Esophagus muscularis mucosa (tissue), 4 donors: ENCODE measurements at regions not wholly inside any gene's neighbourhood (a gene's known extent, or its start where the extent isn't known, plus 50 kb on each side); places are given as distances from the start of the nearest gene placed in this dataset.

Source experiments
- DNase-seq: peaks from one replicate; pipeline ENCODE4 v3.0.0-alpha.2; 2017; ENCODE audit errors: extremely low spot score
- H3K27ac ChIP-seq, 4 donors: fragments of 200-600 bp; sonication (generic); replicated peaks in 1 of 4; 1 replicate in 3 of 4; 2 replicates in 1 of 4; pipeline ENCODE4 v1.5.1; 2016 to 2019; ENCODE audit warnings: mild to moderate bottlenecking in 1 of 4
- H3K27me3 ChIP-seq, 4 donors: fragments of 200-600 bp; sonication (generic); one replicate each; pipeline versions ENCODE4 v1.5.1 to v1.6.0; 2016 to 2019
- H3K36me3 ChIP-seq, 4 donors: fragments of 200-600 bp; sonication (generic); one replicate each; pipeline ENCODE4 v1.5.1; 2016 to 2019
- H3K4me1 ChIP-seq, 4 donors: fragments of 200-600 bp; sonication (generic); one replicate each; pipeline ENCODE4 v1.5.1; 2016 to 2019
- H3K4me3 ChIP-seq, 4 donors: fragments of 200-600 bp; sonication (generic); 1 replicate in 2 of 4; 2 replicates in 2 of 4; pipeline ENCODE4 v1.5.1; 2016 to 2019; ENCODE audit warnings: mild to moderate bottlenecking in 4 of 4, moderate library complexity in 1 of 4
- H3K9me3 ChIP-seq, 4 donors: fragments of 200-600 bp; sonication (generic); 1 replicate in 3 of 4; 2 replicates in 1 of 4; pipeline ENCODE4 v1.5.1; 2016 to 2019
- EP300 ChIP-seq: sonication (generic); formaldehyde crosslinking; IDR thresholded peaks from one replicate; pipeline ENCODE4 v1.6.1; 2017; ENCODE audit warnings: antibody characterized with exemption
- POLR2A ChIP-seq: fragments of 450-650 bp; IDR thresholded peaks from one replicate; pipeline ENCODE4 v1.6.1; 2017; ENCODE audit warnings: antibody characterized with exemption, moderate library complexity, mild to moderate bottlenecking, low read depth
- POLR2AphosphoS5 ChIP-seq, 2 donors: sonication (generic); formaldehyde crosslinking; IDR thresholded peaks; one replicate each; pipeline ENCODE4 v1.6.1; 2017; ENCODE audit warnings: antibody characterized with exemption in 2 of 2
- WGBS: methylation state at CpG from one replicate; pipeline ENCODE4 v1.1.5; 2018; 5-methylcytosine and 5-hydroxymethylcytosine counted together
- intact Hi-C: fragments of 100-400 bp; cut with DNase I; formaldehyde crosslinking; loops from one replicate; pipeline ENCODE4 v1.15.1; 2023
- TF ChIP-seq, protein P1 (sequence below), 3 experiments: fragments of 200-600 bp in 2 of 3; fragments of 450-650 bp in 1 of 3; sonication (generic) in 2 of 3; IDR thresholded peaks; one replicate each; pipeline ENCODE4 v1.5.1; 2017 to 2019; ENCODE audit warnings: antibody characterized with exemption in 3 of 3, mild to moderate bottlenecking in 2 of 3, moderate library complexity in 1 of 3

DNA sequence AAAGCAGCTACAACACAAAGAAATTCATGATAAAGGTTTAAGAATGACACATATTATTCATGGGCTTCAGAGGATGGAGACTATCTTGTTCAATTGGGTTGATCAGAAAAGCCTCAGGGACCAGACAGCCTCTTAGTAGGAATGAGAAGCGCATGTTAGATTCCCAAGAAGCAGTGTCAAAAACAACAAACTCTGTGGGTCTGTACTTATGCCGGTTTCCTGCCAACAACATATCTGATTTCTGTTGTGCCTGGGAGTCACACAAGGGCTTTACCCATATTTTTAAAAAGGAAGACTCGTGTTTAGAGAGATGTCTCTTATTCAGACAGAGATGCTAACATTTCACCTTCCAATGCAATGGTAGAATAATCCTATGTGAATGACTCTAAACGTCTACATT, 2180.6 kb upstream of the CELF4 start:
- Histone ChIP-seq H3K4me1 (peaks cover 0 to 5% (median 0%) of the 10 kb centered on the region in 4 donors), H3K27ac (no peak overlapping the region), H3K27me3 (no peaks in the 10 kb centered on the region), H3K36me3 (no peaks in the 10 kb centered on the region), H3K4me3 (no peak overlapping the region), H3K9me3 (no peaks in the 10 kb centered on the region)
- WGBS, result 80% methylated on average over 4 of the region's 4 CpGs
- DNase-seq, result no peak
- intact Hi-C loops, result no loop called here
- TF ChIP-seq POLR2AphosphoS5 (IDR thresholded peaks at IDR 0.05) (no peak), EP300 (no peak), POLR2A (no peak)
- TF ChIP-seq, protein P1, sequence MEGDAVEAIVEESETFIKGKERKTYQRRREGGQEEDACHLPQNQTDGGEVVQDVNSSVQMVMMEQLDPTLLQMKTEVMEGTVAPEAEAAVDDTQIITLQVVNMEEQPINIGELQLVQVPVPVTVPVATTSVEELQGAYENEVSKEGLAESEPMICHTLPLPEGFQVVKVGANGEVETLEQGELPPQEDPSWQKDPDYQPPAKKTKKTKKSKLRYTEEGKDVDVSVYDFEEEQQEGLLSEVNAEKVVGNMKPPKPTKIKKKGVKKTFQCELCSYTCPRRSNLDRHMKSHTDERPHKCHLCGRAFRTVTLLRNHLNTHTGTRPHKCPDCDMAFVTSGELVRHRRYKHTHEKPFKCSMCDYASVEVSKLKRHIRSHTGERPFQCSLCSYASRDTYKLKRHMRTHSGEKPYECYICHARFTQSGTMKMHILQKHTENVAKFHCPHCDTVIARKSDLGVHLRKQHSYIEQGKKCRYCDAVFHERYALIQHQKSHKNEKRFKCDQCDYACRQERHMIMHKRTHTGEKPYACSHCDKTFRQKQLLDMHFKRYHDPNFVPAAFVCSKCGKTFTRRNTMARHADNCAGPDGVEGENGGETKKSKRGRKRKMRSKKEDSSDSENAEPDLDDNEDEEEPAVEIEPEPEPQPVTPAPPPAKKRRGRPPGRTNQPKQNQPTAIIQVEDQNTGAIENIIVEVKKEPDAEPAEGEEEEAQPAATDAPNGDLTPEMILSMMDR (IDR thresholded peaks at IDR 0.05), result no peak

DNA sequence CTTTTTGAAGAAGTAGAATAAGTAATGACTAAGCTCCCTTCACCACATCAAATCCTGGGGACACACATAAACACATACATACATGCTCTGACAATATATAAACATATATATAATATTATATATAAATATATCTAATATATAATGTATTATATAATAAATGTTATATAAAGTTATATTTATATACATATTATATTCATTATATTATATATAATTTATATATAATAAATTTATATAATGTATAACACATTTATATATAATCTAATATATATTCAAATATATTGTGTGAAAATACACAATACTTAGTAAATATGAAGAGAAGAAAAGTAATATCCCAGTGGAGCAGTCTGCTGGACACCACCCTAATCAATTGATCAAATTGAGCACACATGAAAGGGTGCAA, 2177.9 kb upstream of the CELF4 start:
- intact Hi-C loops, result no loop called here
- no peaks in the 10 kb centered on the region for H3K9me3 ChIP-seq

DNA sequence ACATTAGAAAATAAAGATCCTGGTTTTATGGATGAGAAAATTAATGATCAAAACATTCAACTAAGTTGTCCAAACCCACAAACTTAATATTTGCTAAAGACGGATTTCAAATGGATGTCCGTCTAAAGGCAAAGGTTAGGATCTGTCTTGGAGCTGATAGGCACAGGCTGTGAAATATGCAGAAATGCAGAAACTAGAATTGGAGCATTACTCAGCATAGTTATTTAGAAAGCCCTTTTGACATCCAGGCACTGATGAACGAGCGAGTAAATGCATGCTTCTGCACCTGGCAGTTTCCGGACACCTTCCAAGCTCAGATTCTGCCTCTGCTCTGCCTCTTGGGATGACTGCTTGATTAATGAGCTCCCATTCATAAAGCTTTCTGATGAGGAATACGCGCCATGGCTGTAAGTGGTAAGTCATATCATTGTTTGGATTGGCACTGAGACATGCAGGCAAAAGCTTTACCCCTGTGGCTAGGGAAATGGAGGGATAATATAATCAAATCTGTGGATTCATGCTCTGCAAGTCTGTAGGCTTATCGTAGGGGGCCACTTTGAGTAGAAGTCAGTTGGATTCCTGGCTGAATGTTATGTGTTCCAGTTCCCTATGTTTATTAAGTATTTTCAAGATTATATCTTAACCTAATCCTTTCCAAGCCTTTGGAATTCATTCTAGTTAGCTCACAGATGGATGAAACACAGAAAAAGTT, 2176.3 kb upstream of the CELF4 start:
- no peak for DNase-seq
- Histone ChIP-seq H3K27ac (no peak overlapping the region), H3K36me3 (no peaks in the 10 kb centered on the region), H3K27me3 (no peaks in the 10 kb centered on the region), H3K4me1 (peaks cover 0 to 5% (median 0%) of the 10 kb centered on the region in 4 donors), H3K9me3 (no peaks in the 10 kb centered on the region), H3K4me3 (no peak overlapping the region)
- WGBS, result 35% methylated on average over 8 of the region's 8 CpGs
- intact Hi-C loops, result no loop called here
- TF ChIP-seq, protein P1 (IDR thresholded peaks at IDR 0.05), result no peak
- no peak for TF ChIP-seq POLR2AphosphoS5 (IDR thresholded peaks at IDR 0.05)
- TF ChIP-seq POLR2A, result no peak
- TF ChIP-seq EP300, result no peak

More for the DNA sequence above, 2177.9 kb upstream of the CELF4 start:
- H3K4me1 ChIP-seq, result peaks cover 0 to 5% (median 0%) of the 10 kb centered on the region in 4 donors
- no peak overlapping the region for H3K4me3 ChIP-seq
- H3K36me3 ChIP-seq, result no peaks in the 10 kb centered on the region
- TF ChIP-seq POLR2A (no peak), POLR2AphosphoS5 (IDR thresholded peaks at IDR 0.05) (no peak), EP300 (no peak)
- TF ChIP-seq, protein P1 (IDR thresholded peaks at IDR 0.05), result no peak
- H3K27ac ChIP-seq, result no peak overlapping the region
- no peak for DNase-seq
- no peaks in the 10 kb centered on the region for H3K27me3 ChIP-seq

DNA sequence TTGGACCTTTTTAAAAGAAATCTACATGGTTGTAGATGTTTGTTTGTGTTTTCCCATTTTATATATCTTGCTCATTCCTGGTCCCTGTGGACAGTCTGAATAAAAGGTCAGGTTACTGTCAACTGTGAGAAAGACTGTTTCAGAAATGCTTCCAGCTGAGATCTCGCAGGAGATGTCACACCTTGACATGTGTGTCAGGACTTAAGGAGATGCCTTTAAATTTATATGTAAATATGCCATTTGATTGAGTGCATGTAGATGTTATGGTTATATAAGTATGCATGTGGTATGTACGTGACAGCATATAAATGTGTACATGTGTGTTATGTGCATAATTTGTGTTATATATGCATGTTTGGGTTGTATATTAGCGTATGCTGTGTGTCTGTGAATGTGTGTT, 2172.3 kb upstream of the CELF4 start:
- Histone ChIP-seq H3K27ac (no peak overlapping the region), H3K27me3 (no peaks in the 10 kb centered on the region), H3K4me3 (no peak overlapping the region), H3K9me3 (no peaks in the 10 kb centered on the region), H3K4me1 (peaks cover 0 to 5% (median 0%) of the 10 kb centered on the region in 4 donors), H3K36me3 (no peaks in the 10 kb centered on the region)
- no peak for DNase-seq
- TF ChIP-seq, protein P1 (IDR thresholded peaks at IDR 0.05), result no peak
- TF ChIP-seq POLR2AphosphoS5 (IDR thresholded peaks at IDR 0.05) (no peak), EP300 (no peak), POLR2A (no peak)
- intact Hi-C loops, result no loop called here
- WGBS, result 89% methylated on average over 3 of the region's 3 CpGs

DNA sequence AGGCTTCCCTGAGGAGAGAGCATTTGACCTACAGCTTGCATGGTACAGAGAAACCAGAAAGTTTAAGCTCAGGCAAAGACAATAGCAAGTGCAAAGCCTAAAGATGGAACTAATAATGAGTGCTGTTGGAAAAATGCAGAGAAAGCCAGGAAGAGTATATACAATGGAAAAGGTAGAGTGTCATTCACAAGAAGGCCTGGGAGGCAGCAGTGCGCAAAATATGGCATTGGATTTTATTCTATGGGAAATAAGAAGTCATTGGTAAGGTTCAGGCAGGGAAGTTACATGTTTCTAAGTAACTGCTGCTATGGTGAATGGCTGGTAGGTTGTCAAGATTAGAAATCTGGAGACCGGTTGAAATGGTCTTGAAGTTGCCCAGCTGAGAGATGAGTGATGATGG, 2167.3 kb upstream of the CELF4 start:
- H3K4me1 ChIP-seq, result no peaks in the 10 kb centered on the region
- intact Hi-C loops, result no loop called here
- DNase-seq, result no peak
- H3K36me3 ChIP-seq, result no peaks in the 10 kb centered on the region
- WGBS, result 97% methylated on average over 2 of the region's 2 CpGs
- H3K9me3 ChIP-seq, result no peaks in the 10 kb centered on the region
- no peak overlapping the region for H3K27ac ChIP-seq
- no peak overlapping the region for H3K4me3 ChIP-seq
- no peaks in the 10 kb centered on the region for H3K27me3 ChIP-seq
- TF ChIP-seq EP300 (no peak), POLR2AphosphoS5 (IDR thresholded peaks at IDR 0.05) (no peak), POLR2A (no peak)
- TF ChIP-seq, protein P1 (IDR thresholded peaks at IDR 0.05), result no peak
